ENCODE measurements at regions not wholly inside any gene's neighbourhood (a gene's known extent, or its start where the extent isn't known, plus 50 kb on each side); places are given as distances from the start of the nearest gene placed in this dataset.
A peak's percentile ranks its signal among the peaks of the same experiment; 100 is the strongest.

GRCh38 chr19:31670931-31671330 lies 321.7 kb upstream of the TSHZ3 start:
- H3K79me2 ChIP-seq (ENCODE audit: insufficient read depth, low read length), result no peaks in the 10 kb centered on the region
- Mint-ChIP-seq H3K4me1 (ENCODE audit: low read depth, unreplicated experiment) (peaks cover 21% of the 10 kb centered on the region), H3K9me3 (ENCODE audit: unreplicated experiment) (peaks cover 2% of the 10 kb centered on the region), H3K4me3 (ENCODE audit: unreplicated experiment) (no peak overlapping the region), H3K27me3 (ENCODE audit: low read depth, unreplicated experiment) (peaks cover 27% of the 10 kb centered on the region), H3K27ac (ENCODE audit: unreplicated experiment) (no peak overlapping the region), H3K36me3 (ENCODE audit: low read depth, unreplicated experiment) (no peaks in the 10 kb centered on the region)
- no peak overlapping the region for H3K9ac ChIP-seq (ENCODE audit: low read length)
- H3K9me3 ChIP-seq (ENCODE audit: insufficient read depth, low read depth, low read length), result no peaks in the 10 kb centered on the region
- no peak overlapping the region for H3K4me2 ChIP-seq (ENCODE audit: low read length)
- no peak for TF ChIP-seq CTCF (IDR thresholded peaks at IDR 0.05; ENCODE audit: insufficient read depth, low read depth, low read length)
- no peak for TF ChIP-seq EZH2 (IDR thresholded peaks at IDR 0.05; ENCODE audit: insufficient read depth, low read length)
- FAIRE-seq (no peak), DNase-seq (ENCODE audit: low read depth) (no peak)
- no peaks in the 10 kb centered on the region for H4K20me1 ChIP-seq (ENCODE audit: insufficient read depth, low read length)
- no peak overlapping the region for H2AFZ ChIP-seq (ENCODE audit: low read depth, low read length)
- H3K27me3 ChIP-seq (ENCODE audit: insufficient read depth, low read length), result no peaks in the 10 kb centered on the region
- H3K27ac ChIP-seq (ENCODE audit: low read depth, low read length), result no peak overlapping the region
- H3K36me3 ChIP-seq (ENCODE audit: insufficient read depth, low read length), result no peaks in the 10 kb centered on the region
- H3K4me3 ChIP-seq (ENCODE audit: insufficient read depth, low read depth, low read length), result no peak overlapping the region
- H3K4me1 ChIP-seq (ENCODE audit: insufficient read depth, low read length), result peaks cover 20% of the 10 kb centered on the region

- DNase-seq (ENCODE audit: low read depth) (no peak), FAIRE-seq (no peak)
- Mint-ChIP-seq H3K36me3 (ENCODE audit: low read depth, unreplicated experiment) (no peaks in the 10 kb centered on the region), H3K27me3 (ENCODE audit: low read depth, unreplicated experiment) (peaks cover 27% of the 10 kb centered on the region), H3K4me3 (ENCODE audit: unreplicated experiment) (no peak overlapping the region), H3K4me1 (ENCODE audit: low read depth, unreplicated experiment) (peaks cover 22% of the 10 kb centered on the region), H3K9me3 (ENCODE audit: unreplicated experiment) (peaks cover 2% of the 10 kb centered on the region), H3K27ac (ENCODE audit: unreplicated experiment) (no peak overlapping the region)
- Histone ChIP-seq H3K9ac (ENCODE audit: low read length) (no peak overlapping the region), H3K79me2 (ENCODE audit: insufficient read depth, low read length) (no peaks in the 10 kb centered on the region), H3K4me1 (ENCODE audit: insufficient read depth, low read length) (peaks cover 20% of the 10 kb centered on the region), H4K20me1 (ENCODE audit: insufficient read depth, low read length) (no peaks in the 10 kb centered on the region), H3K4me2 (ENCODE audit: low read length) (no peak overlapping the region), H2AFZ (ENCODE audit: low read depth, low read length) (no peak overlapping the region), H3K4me3 (ENCODE audit: insufficient read depth, low read depth, low read length) (no peak overlapping the region), H3K27ac (ENCODE audit: low read depth, low read length) (no peak overlapping the region), H3K9me3 (ENCODE audit: insufficient read depth, low read depth, low read length) (no peaks in the 10 kb centered on the region), H3K36me3 (ENCODE audit: insufficient read depth, low read length) (no peaks in the 10 kb centered on the region), H3K27me3 (ENCODE audit: insufficient read depth, low read length) (no peaks in the 10 kb centered on the region)
- TF ChIP-seq CTCF (IDR thresholded peaks at IDR 0.05; ENCODE audit: insufficient read depth, low read depth, low read length), result no peak
- TF ChIP-seq EZH2 (IDR thresholded peaks at IDR 0.05; ENCODE audit: insufficient read depth, low read length), result no peak
Measured at GRCh38 chr19:31671411-31672035, 322.3 kb upstream of the TSHZ3 start.

- Mint-ChIP-seq H3K36me3 (ENCODE audit: low read depth, unreplicated experiment) (no peaks in the 10 kb centered on the region), H3K27me3 (ENCODE audit: low read depth, unreplicated experiment) (peaks cover 22% of the 10 kb centered on the region), H3K4me3 (ENCODE audit: unreplicated experiment) (no peak overlapping the region), H3K4me1 (ENCODE audit: low read depth, unreplicated experiment) (peaks cover 22% of the 10 kb centered on the region), H3K9me3 (ENCODE audit: unreplicated experiment) (peaks cover 7% of the 10 kb centered on the region), H3K27ac (ENCODE audit: unreplicated experiment) (peak overlapping the region; percentile 84)
- Histone ChIP-seq H4K20me1 (ENCODE audit: insufficient read depth, low read length) (no peaks in the 10 kb centered on the region), H3K4me3 (ENCODE audit: insufficient read depth, low read depth, low read length) (peak overlapping the region; percentile 37), H3K4me1 (ENCODE audit: insufficient read depth, low read length) (peaks cover 16% of the 10 kb centered on the region), H3K79me2 (ENCODE audit: insufficient read depth, low read length) (no peaks in the 10 kb centered on the region), H3K27ac (ENCODE audit: low read depth, low read length) (peak overlapping the region; percentile 65), H2AFZ (ENCODE audit: low read depth, low read length) (no peak overlapping the region), H3K27me3 (ENCODE audit: insufficient read depth, low read length) (no peaks in the 10 kb centered on the region), H3K36me3 (ENCODE audit: insufficient read depth, low read length) (no peaks in the 10 kb centered on the region), H3K9me3 (ENCODE audit: insufficient read depth, low read depth, low read length) (no peaks in the 10 kb centered on the region), H3K9ac (ENCODE audit: low read length) (peak overlapping the region; percentile 53), H3K4me2 (ENCODE audit: low read length) (peak overlapping the region; percentile 74)
- FAIRE-seq (peak; percentile 13), DNase-seq (ENCODE audit: low read depth) (peak; percentile 87)
- TF ChIP-seq CTCF (IDR thresholded peaks at IDR 0.05; ENCODE audit: insufficient read depth, low read depth, low read length) (no peak), EZH2 (IDR thresholded peaks at IDR 0.05; ENCODE audit: insufficient read depth, low read length) (no peak)
Measured at GRCh38 chr19:31674503-31675192, 325.4 kb upstream of the TSHZ3 start.

All from astrocyte (in vitro differentiated cells and primary cell).